Liver (tissue), 8 donors: ENCODE measurements at regions not wholly inside any gene's neighbourhood (a gene's known extent, or its start where the extent isn't known, plus 50 kb on each side); places are given as distances from the start of the nearest gene placed in this dataset.

Experiments used
- DNase-seq: peaks from one replicate; pipeline ENCODE4 v3.0.0-alpha.2; 2017; ENCODE audit warnings: low spot score
- H3K27ac ChIP-seq, 2 donors: one replicate each; pipeline ENCODE4 v1.7.0; 2013; ENCODE audit warnings: inconsistent platforms in 2 of 2, low read length in 2 of 2, control low read depth in 1 of 2, low read depth in 1 of 2, mild to moderate bottlenecking in 1 of 2
- H3K27me3 ChIP-seq, 4 donors: one replicate each; pipeline versions ENCODE4 v1.6.1 to v1.7.0; 2013; ENCODE audit warnings: low read length in 3 of 4, inconsistent platforms in 1 of 4, mild to moderate bottlenecking in 1 of 4, moderate library complexity in 1 of 4; ENCODE audit not compliant: control insufficient read depth in 4 of 4, insufficient read depth in 4 of 4
- H3K36me3 ChIP-seq, 4 donors: one replicate each; pipeline versions ENCODE4 v1.6.1 to v1.7.0; 2013; ENCODE audit warnings: low read length in 3 of 4, mild to moderate bottlenecking in 3 of 4, low read depth in 1 of 4, moderate library complexity in 1 of 4; ENCODE audit not compliant: control insufficient read depth in 4 of 4, insufficient read depth in 3 of 4
- H3K4me1 ChIP-seq, 4 donors: one replicate each; pipeline versions ENCODE4 v1.6.1 to v1.7.0; 2013; ENCODE audit warnings: low read length in 3 of 4, mild to moderate bottlenecking in 3 of 4, moderate library complexity in 1 of 4; ENCODE audit not compliant: control insufficient read depth in 4 of 4, insufficient read depth in 4 of 4
- H3K4me3 ChIP-seq, 3 donors: one replicate each; pipeline versions ENCODE4 v1.6.1 to v1.7.0; 2013; ENCODE audit warnings: low read length in 3 of 3, control low read depth in 1 of 3, low read depth in 1 of 3, mild to moderate bottlenecking in 1 of 3
- H3K9ac ChIP-seq, 2 donors: one replicate each; pipeline ENCODE4 v1.7.0; 2013; ENCODE audit warnings: low read length in 2 of 2, mild to moderate bottlenecking in 2 of 2, moderate library complexity in 2 of 2, control low read depth in 1 of 2, low read depth in 1 of 2
- H3K9me3 ChIP-seq, 4 donors: one replicate each; pipeline versions ENCODE4 v1.6.1 to v1.7.0; 2013; ENCODE audit warnings: low read length in 3 of 4; ENCODE audit not compliant: control insufficient read depth in 4 of 4
- ATF3 ChIP-seq: IDR thresholded peaks from 2 replicates; pipeline ENCODE4 v1.6.1; 2016; ENCODE audit warnings: antibody characterized with exemption
- CTCF ChIP-seq: fragments of 150-350 bp; IDR thresholded peaks from 2 replicates; pipeline ENCODE4 v1.5.1; 2017; ENCODE audit warnings: improper control_type of control experiment, low read depth, low read length; ENCODE audit not compliant: missing input control
- EGR1 ChIP-seq, 2 donors: IDR thresholded peaks; 2 replicates each; pipeline ENCODE4 v1.6.1; 2016 to 2018; ENCODE audit warnings: antibody characterized with exemption in 2 of 2, low read depth in 2 of 2
- FOXA1 ChIP-seq: IDR thresholded peaks from 2 replicates; pipeline ENCODE4 v1.6.1; 2016; ENCODE audit warnings: antibody characterized with exemption
- FOXA2 ChIP-seq: IDR thresholded peaks from 2 replicates; pipeline ENCODE4 v1.6.1; 2016; ENCODE audit warnings: antibody characterized with exemption
- GABPA ChIP-seq, 2 donors: IDR thresholded peaks in 1 of 2; conservative IDR thresholded peaks in 1 of 2; 2 replicates each; pipeline ENCODE4 v1.6.1; 2016; ENCODE audit warnings: antibody characterized with exemption in 2 of 2, mild to moderate bottlenecking in 1 of 2, moderate library complexity in 1 of 2
- HNF4A ChIP-seq, 2 donors: conservative IDR thresholded peaks; 2 replicates each; pipeline ENCODE4 v1.6.1; 2016; ENCODE audit warnings: antibody characterized with exemption in 2 of 2, mild to moderate bottlenecking in 2 of 2
- HNF4G ChIP-seq: IDR thresholded peaks from 2 replicates; pipeline ENCODE4 v1.6.1; 2016; ENCODE audit warnings: antibody characterized with exemption
- JUND ChIP-seq, 2 donors: IDR thresholded peaks; 2 replicates each; pipeline ENCODE4 v1.6.1; 2016; ENCODE audit warnings: antibody characterized with exemption in 2 of 2
- MAX ChIP-seq: IDR thresholded peaks from 2 replicates; pipeline ENCODE4 v1.6.1; 2016; ENCODE audit warnings: antibody characterized with exemption
- NR2F2 ChIP-seq: IDR thresholded peaks from 2 replicates; pipeline ENCODE4 v1.6.1; 2016; ENCODE audit warnings: antibody characterized with exemption
- RAD21 ChIP-seq, 2 donors: IDR thresholded peaks; 2 replicates each; pipeline ENCODE4 v1.6.1; 2016; ENCODE audit warnings: antibody characterized with exemption in 2 of 2, mild to moderate bottlenecking in 2 of 2
- RXRA ChIP-seq, 2 donors: IDR thresholded peaks; 2 replicates each; pipeline ENCODE4 v1.6.1; 2017 to 2018; ENCODE audit warnings: antibody characterized with exemption in 2 of 2, mild to moderate bottlenecking in 1 of 2
- SP1 ChIP-seq: IDR thresholded peaks from 2 replicates; pipeline ENCODE4 v1.6.1; 2018; ENCODE audit warnings: antibody characterized with exemption, mild to moderate bottlenecking
- TAF1 ChIP-seq: conservative IDR thresholded peaks from 2 replicates; pipeline ENCODE4 v1.6.1; 2016; ENCODE audit warnings: antibody characterized with exemption, mild to moderate bottlenecking
- YY1 ChIP-seq: IDR thresholded peaks from 2 replicates; pipeline ENCODE4 v1.6.1; 2016; ENCODE audit warnings: antibody characterized with exemption, mild to moderate bottlenecking
- ZBTB33 ChIP-seq: IDR thresholded peaks from 2 replicates; pipeline ENCODE4 v1.6.1; 2016; ENCODE audit warnings: antibody characterized with exemption
- WGBS: extraction: QIAGEN DNeasy Blood & Tissue Kit; methylation state at CpG from one replicate; pipeline ENCODE4 v1.1.7; 2013; 5-methylcytosine and 5-hydroxymethylcytosine counted together
- TF ChIP-seq, protein P1 (sequence below): IDR thresholded peaks from 2 replicates; pipeline ENCODE4 v1.6.1; 2016; ENCODE audit warnings: antibody characterized with exemption, mild to moderate bottlenecking
- donor health status: healthy.
- donor health status: healthy.
- donor health status: healthy.
- donor health status: healthy.
- donor health status: healthy.

GRCh38 chr13:109272595-109273325, 513.6 kb downstream of the IRS2 start:
- H3K4me3 ChIP-seq: no peak overlapping the region
- DNase-seq: no peak
- no peaks in the 10 kb centered on the region for H3K27me3 ChIP-seq
- WGBS: 79% methylated on average over 6 of the region's 6 CpGs
- H3K9ac ChIP-seq: no peak overlapping the region
- no peaks in the 10 kb centered on the region for H3K9me3 ChIP-seq
- H3K36me3 ChIP-seq: no peaks in the 10 kb centered on the region
- no peak overlapping the region for H3K27ac ChIP-seq
- TF ChIP-seq HNF4A (conservative IDR thresholded peaks at IDR 0.05) (no peak), GABPA (IDR thresholded peaks at IDR 0.05 in 1 of 2, conservative IDR thresholded peaks at IDR 0.05 in 1 of 2) (no peak), RAD21 (IDR thresholded peaks at IDR 0.05) (no peak), CTCF (no peak), FOXA2 (no peak), EGR1 (IDR thresholded peaks at IDR 0.05; ENCODE audit: low read depth in 2 of 2) (no peak), RXRA (IDR thresholded peaks at IDR 0.05) (no peak), SP1 (no peak), HNF4G (no peak), YY1 (no peak), ATF3 (no peak), TAF1 (no peak), JUND (IDR thresholded peaks at IDR 0.05) (no peak), FOXA1 (no peak), MAX (no peak), NR2F2 (no peak), ZBTB33 (no peak)
- TF ChIP-seq, protein P1, sequence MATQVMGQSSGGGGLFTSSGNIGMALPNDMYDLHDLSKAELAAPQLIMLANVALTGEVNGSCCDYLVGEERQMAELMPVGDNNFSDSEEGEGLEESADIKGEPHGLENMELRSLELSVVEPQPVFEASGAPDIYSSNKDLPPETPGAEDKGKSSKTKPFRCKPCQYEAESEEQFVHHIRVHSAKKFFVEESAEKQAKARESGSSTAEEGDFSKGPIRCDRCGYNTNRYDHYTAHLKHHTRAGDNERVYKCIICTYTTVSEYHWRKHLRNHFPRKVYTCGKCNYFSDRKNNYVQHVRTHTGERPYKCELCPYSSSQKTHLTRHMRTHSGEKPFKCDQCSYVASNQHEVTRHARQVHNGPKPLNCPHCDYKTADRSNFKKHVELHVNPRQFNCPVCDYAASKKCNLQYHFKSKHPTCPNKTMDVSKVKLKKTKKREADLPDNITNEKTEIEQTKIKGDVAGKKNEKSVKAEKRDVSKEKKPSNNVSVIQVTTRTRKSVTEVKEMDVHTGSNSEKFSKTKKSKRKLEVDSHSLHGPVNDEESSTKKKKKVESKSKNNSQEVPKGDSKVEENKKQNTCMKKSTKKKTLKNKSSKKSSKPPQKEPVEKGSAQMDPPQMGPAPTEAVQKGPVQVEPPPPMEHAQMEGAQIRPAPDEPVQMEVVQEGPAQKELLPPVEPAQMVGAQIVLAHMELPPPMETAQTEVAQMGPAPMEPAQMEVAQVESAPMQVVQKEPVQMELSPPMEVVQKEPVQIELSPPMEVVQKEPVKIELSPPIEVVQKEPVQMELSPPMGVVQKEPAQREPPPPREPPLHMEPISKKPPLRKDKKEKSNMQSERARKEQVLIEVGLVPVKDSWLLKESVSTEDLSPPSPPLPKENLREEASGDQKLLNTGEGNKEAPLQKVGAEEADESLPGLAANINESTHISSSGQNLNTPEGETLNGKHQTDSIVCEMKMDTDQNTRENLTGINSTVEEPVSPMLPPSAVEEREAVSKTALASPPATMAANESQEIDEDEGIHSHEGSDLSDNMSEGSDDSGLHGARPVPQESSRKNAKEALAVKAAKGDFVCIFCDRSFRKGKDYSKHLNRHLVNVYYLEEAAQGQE: no peak
- no peaks in the 10 kb centered on the region for H3K4me1 ChIP-seq
